HEK293 (cell line): ENCODE measurements at regions not wholly inside any gene's neighbourhood (a gene's known extent, or its start where the extent isn't known, plus 50 kb on each side); places are given as distances from the start of the nearest gene placed in this dataset.

Source experiments
- CTCF ChIP-seq: fragments of 450-650 bp; formaldehyde crosslinking; IDR thresholded peaks from 2 replicates; pipeline ENCODE4 v1.5.1; 2016; ENCODE audit warnings: missing biosample characterization, missing genetic modification characterization
- HOXC10 ChIP-seq: sonication (generic); formaldehyde crosslinking; IDR thresholded peaks from 2 replicates; pipeline ENCODE4 v1.8.1; 2023; ENCODE audit warnings: mild to moderate bottlenecking, missing genetic modification reagents
- KLF1 ChIP-seq: fragments of 450-650 bp; formaldehyde crosslinking; IDR thresholded peaks from 2 replicates; pipeline ENCODE4 v1.5.1; 2016; ENCODE audit warnings: missing biosample characterization, missing genetic modification characterization
- RBAK ChIP-seq: fragments of 450-650 bp; formaldehyde crosslinking; IDR thresholded peaks from 2 replicates; pipeline ENCODE4 v1.5.1; 2016; ENCODE audit warnings: missing biosample characterization, missing genetic modification characterization
- TCF7L2 ChIP-seq: IDR thresholded peaks from 2 replicates; pipeline ENCODE4 v1.6.1; 2011; ENCODE audit warnings: low read depth, mild to moderate bottlenecking, inconsistent platforms, low read length, moderate library complexity, borderline replicate concordance
- ZBTB11 ChIP-seq: fragments of 450-650 bp; formaldehyde crosslinking; conservative IDR thresholded peaks from 2 replicates; pipeline ENCODE4 v1.5.1; 2016; ENCODE audit warnings: low read depth, missing biosample characterization, missing genetic modification characterization
- ZBTB48 ChIP-seq: fragments of 450-650 bp; formaldehyde crosslinking; IDR thresholded peaks from 2 replicates; pipeline ENCODE4 v1.5.1; 2016; ENCODE audit warnings: missing biosample characterization, missing genetic modification characterization
- ZBTB7A ChIP-seq: fragments of 450-650 bp; formaldehyde crosslinking; IDR thresholded peaks from 2 replicates; pipeline ENCODE4 v1.5.1; 2016; ENCODE audit warnings: low read depth, missing biosample characterization, missing genetic modification characterization
- ZNF24 ChIP-seq: fragments of 450-650 bp; formaldehyde crosslinking; IDR thresholded peaks from 2 replicates; pipeline ENCODE4 v1.5.1; 2016; ENCODE audit warnings: missing biosample characterization, missing genetic modification characterization
- ZNF26 ChIP-seq: fragments of 450-650 bp; formaldehyde crosslinking; IDR thresholded peaks from 2 replicates; pipeline ENCODE4 v1.5.1; 2016; ENCODE audit warnings: missing biosample characterization, missing genetic modification characterization
- ZNF837 ChIP-seq: fragments of 450-650 bp; formaldehyde crosslinking; IDR thresholded peaks from 2 replicates; pipeline ENCODE4 v1.5.1; 2016; ENCODE audit warnings: missing biosample characterization, missing genetic modification characterization

GRCh38 chr18:78636260-78636659 lies 343.4 kb upstream of the SALL3 start:
- no peak for TF ChIP-seq CTCF (tag by site-specific recombination)
- TF ChIP-seq HOXC10 (CRISPR knock-in tag): no peak
- TF ChIP-seq ZBTB48 (tag by site-specific recombination): no peak
- TF ChIP-seq ZBTB7A (tag by site-specific recombination): no peak
- TF ChIP-seq ZNF24 (tag by site-specific recombination): no peak
- TF ChIP-seq ZNF837 (tag by site-specific recombination): no peak
- no peak for TF ChIP-seq ZNF26
- TF ChIP-seq RBAK (tag by site-specific recombination): no peak
- no peak for TF ChIP-seq KLF1
- TF ChIP-seq ZBTB11 (tag by site-specific recombination): no peak
- no peak for TF ChIP-seq TCF7L2
